NOMO-1 treated with dmso at 0.1 percent for 144 hours (cell line): ENCODE measurements at regions not wholly inside any gene's neighbourhood (a gene's known extent, or its start where the extent isn't known, plus 50 kb on each side); places are given as distances from the start of the nearest gene placed in this dataset.
"Not testable (repeated sequence)": the region's sequence is repeated elsewhere in the genome, so short reads cannot be mapped to it uniquely, and the experiment has no call there.

Experiments used
- DNase-seq: peaks from one replicate; lab custom pipeline; 2025; ENCODE audit not compliant: unreplicated experiment; lab: John Stamatoyannopoulos, UW

DNA sequence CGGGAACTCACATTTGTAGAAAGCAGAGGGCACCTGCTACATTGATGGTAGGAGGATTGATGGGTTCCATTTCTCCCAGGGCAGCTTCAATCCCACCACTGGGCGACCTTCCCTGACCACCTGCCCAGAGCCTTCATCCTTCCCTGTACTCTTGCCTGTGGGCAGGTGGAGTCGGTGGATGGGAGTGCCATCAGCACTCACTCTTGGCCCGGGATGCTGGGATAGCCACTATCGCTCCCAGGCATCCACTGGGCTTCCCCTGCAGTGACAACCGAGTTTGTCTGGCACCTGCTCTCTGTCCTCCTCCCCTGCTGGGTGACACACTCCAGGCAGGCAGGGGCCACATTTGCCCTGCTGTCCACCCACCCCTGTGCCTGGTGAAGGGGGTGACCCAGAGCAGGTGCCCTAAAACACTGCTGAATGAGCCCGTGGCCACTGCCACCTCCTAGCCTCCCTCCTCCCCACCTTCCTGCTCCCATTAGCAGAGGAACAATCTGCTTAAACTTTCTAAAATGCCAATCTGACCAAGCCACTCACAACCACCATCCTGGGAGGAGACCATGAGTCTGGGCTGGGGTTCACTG, 604.7 kb downstream of the TBC1D22A start:
- DNase-seq = no peak

DNA sequence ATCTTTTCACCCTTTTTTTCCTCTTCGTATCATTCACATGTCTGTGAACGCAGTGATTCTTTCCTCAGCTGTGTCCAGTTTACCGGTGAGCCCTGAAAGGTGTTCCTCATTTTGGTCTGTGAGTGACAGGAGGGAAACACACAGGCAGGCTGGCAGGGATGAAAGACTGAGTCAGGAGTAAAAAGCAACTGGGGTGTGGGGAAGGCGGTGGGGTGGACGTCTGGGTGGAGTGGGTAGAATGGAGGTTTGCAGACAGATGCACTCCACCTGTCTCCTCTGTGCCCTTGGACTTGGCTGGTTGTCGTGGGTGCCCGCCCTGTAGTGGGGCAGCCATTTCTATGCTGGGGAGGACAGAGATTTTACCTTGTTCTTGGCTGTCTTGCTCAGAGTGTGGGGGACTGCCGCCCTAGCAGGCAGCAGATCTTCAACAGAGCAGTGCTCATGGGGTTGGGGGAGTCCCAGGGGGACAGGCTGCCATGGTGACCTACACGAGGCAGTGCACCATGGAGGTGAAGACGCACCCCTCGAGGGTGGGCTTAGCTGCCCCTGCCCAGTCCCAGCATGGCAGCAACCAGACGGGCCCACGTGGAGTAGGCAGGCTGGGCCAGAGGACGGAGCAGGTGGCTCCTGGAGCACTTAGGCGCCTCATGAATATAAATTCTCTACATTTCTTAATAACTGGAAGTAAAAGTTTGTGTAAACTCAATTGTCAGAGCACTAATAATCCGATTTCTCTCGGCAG, 603.7 kb downstream of the TBC1D22A start:
- DNase-seq = no peak

GRCh38 chr22:47361247-47361646, 598.8 kb downstream of the TBC1D22A start:
- DNase-seq = no peak

DNA sequence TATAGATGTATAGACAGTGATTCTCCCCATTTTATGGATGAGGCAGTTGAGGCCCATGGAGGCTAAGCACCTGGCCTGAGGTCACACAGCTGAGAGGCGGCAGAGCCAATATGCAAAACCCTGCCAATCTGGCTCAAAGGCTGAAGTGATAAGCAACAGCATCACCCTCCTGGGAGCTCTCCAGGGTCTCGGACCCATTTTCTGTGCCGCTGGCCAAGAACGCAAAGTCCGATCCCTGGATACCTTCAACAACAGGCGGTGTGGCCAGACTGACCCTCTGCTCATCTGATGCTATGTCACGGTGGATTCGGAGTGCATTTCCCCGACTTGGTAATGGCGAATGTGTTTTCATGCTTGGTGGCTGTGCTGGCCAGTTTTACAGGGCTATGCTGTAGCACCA, 595.0 kb downstream of the TBC1D22A start:
- DNase-seq = no peak

- DNase-seq = no peak
Measured at GRCh38 chr22:47357086-47357485, 594.6 kb downstream of the TBC1D22A start.

GRCh38 chr22:47356511-47357011, 594.1 kb downstream of the TBC1D22A start:
- DNase-seq = no peak

GRCh38 chr22:47355776-47356510, 593.5 kb downstream of the TBC1D22A start:
- DNase-seq = no peak

DNA sequence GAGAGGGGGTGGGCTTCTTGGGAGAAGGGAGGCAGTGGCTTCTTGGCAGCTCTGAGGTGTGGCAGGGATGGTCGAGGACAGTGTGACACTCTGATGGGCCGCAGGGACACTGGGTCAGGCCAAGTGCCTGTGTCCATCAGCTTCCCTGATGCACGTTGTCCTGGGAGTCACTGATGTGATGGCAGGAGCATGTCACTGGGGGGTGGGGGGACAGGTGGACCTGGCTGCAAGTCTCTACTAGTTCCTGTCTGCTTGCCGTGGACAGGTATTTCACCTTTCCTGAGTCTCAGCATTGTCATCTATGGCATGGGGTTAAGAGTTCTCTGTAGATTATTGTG, 592.9 kb downstream of the TBC1D22A start:
- DNase-seq = no peak

DNA sequence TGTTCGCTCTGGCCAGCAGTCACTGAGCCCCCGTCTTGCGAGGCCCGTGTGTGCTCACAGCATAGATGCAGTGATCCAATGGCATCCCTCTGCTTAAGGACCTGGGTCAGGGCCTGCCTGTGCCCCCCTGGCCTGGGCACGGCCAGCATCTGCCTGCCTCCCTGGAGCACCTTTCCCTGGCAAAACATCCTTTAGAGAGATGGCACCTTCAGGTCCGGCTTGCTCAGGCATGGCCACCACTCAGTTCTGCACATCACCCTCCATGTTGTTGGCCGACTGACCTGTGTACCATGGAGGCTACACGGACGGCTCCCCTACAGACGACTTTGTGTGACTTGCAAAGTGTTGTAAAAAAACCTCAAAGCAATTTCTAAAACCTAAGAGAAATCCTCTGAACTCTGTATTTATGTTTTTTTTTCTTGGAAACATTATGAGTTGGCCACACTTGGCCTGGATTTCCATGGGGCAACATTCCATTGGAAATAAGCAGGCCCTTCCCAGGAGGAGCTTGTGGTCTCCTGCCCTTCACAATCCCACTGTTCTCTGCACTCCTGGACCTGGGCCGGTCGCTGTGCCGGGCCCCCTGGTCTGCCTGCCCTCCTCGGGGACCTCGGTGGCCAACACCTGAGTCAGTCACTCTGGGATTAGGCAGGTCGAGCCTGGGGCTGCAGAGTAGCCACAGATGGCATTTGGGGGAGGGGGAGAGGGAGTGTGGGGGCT, 592.4 kb downstream of the TBC1D22A start:
- no peak for DNase-seq

DNA sequence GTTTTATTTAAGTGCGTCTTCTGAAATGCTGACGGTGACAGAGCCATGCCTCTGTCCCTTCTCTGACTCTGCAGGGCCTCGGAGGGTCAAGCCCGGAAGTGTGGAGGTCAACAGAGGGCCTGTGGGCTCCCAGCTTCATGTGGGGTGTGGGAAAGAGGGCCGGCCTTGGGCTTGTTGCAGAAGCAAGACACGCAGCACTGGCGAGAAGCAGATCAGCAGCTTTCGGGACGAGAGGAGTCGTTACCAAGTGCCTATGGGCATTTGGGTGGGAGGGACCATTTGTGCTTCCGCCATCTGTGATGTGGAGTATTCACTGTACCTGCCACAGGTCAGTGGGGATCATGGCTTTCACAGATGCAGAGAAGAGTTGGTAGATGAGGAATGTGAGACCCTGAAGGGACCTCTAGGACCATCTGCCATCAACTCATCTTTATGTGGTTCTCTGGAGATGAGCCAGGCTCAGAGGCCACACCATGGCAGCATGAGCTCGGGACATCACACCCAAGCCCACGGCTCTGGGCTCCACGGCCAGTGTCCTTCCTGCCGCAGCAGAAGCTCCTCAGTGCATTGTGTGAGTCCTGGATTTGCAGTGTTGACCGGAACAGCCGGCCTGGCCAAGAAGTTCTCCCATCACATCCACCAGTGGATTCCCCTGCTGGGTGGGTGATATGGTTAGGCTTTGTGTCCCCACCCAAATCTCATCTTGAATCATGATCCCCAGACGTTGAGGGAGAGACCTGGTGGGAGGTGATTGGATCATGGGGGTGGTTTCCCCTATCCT, 590.7 kb downstream of the TBC1D22A start:
- no peak for DNase-seq

- no peak for DNase-seq
Measured at GRCh38 chr22:47351836-47352579, 589.6 kb downstream of the TBC1D22A start.

- not testable (repeated sequence) for DNase-seq
Measured at GRCh38 chr22:47346287-47346686, 583.8 kb downstream of the TBC1D22A start.

GRCh38 chr22:47345025-47345424, 582.6 kb downstream of the TBC1D22A start:
- no peak for DNase-seq

DNA sequence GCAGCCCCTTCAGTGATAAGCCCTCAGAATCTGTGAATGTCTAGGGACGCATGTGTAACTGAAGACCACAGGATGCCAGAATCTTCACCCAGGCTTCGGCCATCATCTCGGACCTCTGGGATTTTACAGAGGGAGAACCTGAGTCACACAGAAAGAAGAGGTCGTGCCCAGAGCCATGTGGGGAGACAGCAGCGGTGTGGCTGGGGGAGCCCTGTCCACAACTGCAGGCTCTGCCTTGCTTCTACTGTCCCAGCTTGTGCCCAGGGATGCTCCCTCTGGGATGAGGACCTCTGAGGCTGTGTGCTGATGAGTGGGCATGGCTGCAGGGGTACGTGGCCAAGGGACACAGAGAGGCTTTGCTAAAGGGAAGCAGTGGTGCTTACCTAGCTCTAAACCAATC, 582.0 kb downstream of the TBC1D22A start:
- no peak for DNase-seq

GRCh38 chr22:47343611-47344010, 581.2 kb downstream of the TBC1D22A start:
- no peak for DNase-seq

GRCh38 chr22:47342446-47342845, 580.0 kb downstream of the TBC1D22A start:
- DNase-seq = no peak

- no peak for DNase-seq
Measured at GRCh38 chr22:47341464-47341863, 579.0 kb downstream of the TBC1D22A start.

DNA sequence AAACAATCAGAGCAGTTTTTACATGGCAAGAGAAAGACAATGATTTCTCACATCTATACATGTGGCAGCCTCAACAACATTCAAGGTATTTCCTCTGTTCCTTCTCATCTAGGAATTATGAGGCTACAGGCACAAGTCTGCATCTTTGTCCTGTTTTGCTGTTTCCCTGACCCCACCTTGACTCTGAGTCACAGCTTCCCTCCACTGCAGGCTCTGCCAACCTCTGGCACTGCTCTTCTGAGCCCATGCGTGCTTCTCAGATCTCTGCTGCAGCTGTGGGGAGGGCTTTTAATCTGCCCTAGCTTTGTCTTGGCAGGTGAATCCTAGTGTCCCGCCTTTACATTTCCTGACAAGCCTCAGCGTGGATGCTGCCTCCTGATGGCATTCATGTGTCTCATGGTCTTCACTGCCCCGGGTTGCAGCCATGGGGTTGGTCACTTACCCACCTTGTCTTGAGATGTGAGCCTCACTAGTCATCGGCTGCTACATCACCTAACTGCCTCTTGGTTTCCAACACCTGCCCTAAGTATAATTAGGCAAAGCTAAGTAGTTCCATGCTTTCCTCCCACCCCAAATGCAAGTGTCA, 578.5 kb downstream of the TBC1D22A start:
- DNase-seq = no peak

DNA sequence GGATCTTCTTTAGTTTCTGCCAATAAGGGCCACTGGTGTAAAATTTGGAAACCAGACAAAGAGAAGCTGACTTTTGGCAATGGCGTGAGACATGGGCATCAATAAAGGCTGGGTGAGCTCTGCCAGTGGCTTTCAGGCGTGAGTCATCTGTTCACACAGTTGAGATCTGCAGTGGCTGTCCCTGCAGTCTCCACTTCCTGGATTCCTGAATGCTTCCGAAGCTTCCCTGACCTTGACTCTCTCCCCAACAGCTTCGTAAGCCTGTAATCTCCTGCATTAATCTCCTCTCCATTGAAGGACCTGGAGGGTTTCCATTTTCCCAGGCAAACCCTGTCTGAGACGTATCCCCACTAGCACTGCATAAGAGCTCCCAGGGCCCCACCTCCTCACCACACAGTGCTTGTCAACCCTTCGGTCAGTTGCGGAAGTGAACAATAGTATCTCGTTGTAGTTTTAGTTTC, 574.7 kb downstream of the TBC1D22A start:
- DNase-seq = peak; percentile 89

- no peak for DNase-seq
Measured at GRCh38 chr22:47335958-47336357, 573.5 kb downstream of the TBC1D22A start.
